ENCODE measurements at regions not wholly inside any gene's neighbourhood (a gene's known extent, or its start where the extent isn't known, plus 50 kb on each side); places are given as distances from the start of the nearest gene placed in this dataset.

DNA sequence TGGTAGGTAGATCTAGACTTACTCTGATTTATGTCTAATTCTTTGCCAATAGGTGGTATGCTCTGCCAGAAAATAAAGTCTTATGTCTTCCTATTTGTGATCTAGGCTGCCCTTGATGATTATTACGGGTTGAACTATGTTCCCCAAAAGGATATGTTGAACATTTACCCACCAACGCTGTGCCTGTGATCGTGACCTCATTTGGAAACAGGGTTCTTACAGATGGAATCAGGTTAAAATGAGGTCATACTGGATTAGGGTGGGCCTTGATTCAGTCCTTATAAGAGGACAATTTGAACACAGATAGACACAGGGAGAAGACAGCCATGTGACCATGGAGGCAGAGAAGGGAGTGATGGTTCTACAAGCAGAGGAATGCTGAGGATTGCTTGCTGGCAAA, 95.1 kb upstream of the BCAR3 start:
- TF ChIP-seq, protein P1, sequence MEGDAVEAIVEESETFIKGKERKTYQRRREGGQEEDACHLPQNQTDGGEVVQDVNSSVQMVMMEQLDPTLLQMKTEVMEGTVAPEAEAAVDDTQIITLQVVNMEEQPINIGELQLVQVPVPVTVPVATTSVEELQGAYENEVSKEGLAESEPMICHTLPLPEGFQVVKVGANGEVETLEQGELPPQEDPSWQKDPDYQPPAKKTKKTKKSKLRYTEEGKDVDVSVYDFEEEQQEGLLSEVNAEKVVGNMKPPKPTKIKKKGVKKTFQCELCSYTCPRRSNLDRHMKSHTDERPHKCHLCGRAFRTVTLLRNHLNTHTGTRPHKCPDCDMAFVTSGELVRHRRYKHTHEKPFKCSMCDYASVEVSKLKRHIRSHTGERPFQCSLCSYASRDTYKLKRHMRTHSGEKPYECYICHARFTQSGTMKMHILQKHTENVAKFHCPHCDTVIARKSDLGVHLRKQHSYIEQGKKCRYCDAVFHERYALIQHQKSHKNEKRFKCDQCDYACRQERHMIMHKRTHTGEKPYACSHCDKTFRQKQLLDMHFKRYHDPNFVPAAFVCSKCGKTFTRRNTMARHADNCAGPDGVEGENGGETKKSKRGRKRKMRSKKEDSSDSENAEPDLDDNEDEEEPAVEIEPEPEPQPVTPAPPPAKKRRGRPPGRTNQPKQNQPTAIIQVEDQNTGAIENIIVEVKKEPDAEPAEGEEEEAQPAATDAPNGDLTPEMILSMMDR (IDR thresholded peaks at IDR 0.05), result no peak
- TF ChIP-seq POLR2A (IDR thresholded peaks at IDR 0.05), result no peak
